Chondrocyte (in vitro differentiated cells): ENCODE measurements at regions not wholly inside any gene's neighbourhood (a gene's known extent, or its start where the extent isn't known, plus 50 kb on each side); places are given as distances from the start of the nearest gene placed in this dataset.
A peak's percentile ranks its signal among the peaks of the same experiment; 100 is the strongest.

Experiments
- DNase-seq: peaks from one replicate; pipeline ENCODE4 v3.0.0; 2021; ENCODE audit warnings: mixed read lengths, low spot score
- H3K27ac Mint-ChIP-seq: one replicate; pipeline ENCODE4 v1.8.0; 2021; ENCODE audit warnings: mild to moderate bottlenecking, moderate library complexity, mixed read lengths; ENCODE audit not compliant: unreplicated experiment
- H3K27me3 Mint-ChIP-seq: 2 replicates; pipeline ENCODE4 v1.8.0; 2021; ENCODE audit warnings: low read depth, mixed read lengths
- H3K36me3 Mint-ChIP-seq: 2 replicates; pipeline ENCODE4 v1.8.0; 2021; ENCODE audit warnings: low read depth, mixed read lengths
- H3K4me1 Mint-ChIP-seq: 2 replicates; pipeline ENCODE4 v1.8.0; 2021; ENCODE audit warnings: low read depth, mild to moderate bottlenecking, mixed read lengths
- H3K4me3 Mint-ChIP-seq: one replicate; pipeline ENCODE4 v1.8.0; 2021; ENCODE audit warnings: mild to moderate bottlenecking, moderate library complexity, mixed read lengths; ENCODE audit not compliant: unreplicated experiment
- H3K9me3 Mint-ChIP-seq: 2 replicates; pipeline ENCODE4 v1.8.0; 2021; ENCODE audit warnings: low read depth, mixed read lengths
- TF ChIP-seq, protein P1 (sequence below): fragments of 200-600 bp; sonication (generic); IDR thresholded peaks from 2 replicates; pipeline ENCODE4 v1.5.0; 2021; ENCODE audit warnings: antibody characterized with exemption, mild to moderate bottlenecking, moderate library complexity

DNA sequence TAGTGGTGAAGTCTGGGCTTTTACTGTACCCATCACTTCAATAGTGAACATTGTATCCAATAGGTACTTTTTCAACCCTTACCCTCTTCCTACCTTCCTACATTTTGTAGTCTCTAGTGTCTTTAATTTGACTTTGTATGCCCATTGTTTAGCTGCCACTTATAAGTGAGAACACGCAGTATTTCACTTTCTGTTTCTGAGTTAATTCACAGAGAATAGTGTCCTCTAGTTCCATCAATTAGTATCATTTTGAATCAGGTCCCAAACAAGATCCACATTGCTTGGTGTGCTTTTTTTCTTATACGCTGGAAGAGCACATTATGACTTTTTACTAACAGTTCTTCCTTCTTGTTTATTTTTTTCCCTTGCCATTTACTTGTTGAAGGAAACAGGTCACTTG is 176.0 kb upstream of the WDFY3 start:
- Mint-ChIP-seq H3K36me3 (no peaks in the 10 kb centered on the region), H3K9me3 (no peaks in the 10 kb centered on the region), H3K4me1 (peaks cover under 1% of the 10 kb centered on the region), H3K27ac (no peak overlapping the region), H3K4me3 (no peak overlapping the region), H3K27me3 (peaks cover 32% of the 10 kb centered on the region)
- DNase-seq, result no peak
- TF ChIP-seq, protein P1, sequence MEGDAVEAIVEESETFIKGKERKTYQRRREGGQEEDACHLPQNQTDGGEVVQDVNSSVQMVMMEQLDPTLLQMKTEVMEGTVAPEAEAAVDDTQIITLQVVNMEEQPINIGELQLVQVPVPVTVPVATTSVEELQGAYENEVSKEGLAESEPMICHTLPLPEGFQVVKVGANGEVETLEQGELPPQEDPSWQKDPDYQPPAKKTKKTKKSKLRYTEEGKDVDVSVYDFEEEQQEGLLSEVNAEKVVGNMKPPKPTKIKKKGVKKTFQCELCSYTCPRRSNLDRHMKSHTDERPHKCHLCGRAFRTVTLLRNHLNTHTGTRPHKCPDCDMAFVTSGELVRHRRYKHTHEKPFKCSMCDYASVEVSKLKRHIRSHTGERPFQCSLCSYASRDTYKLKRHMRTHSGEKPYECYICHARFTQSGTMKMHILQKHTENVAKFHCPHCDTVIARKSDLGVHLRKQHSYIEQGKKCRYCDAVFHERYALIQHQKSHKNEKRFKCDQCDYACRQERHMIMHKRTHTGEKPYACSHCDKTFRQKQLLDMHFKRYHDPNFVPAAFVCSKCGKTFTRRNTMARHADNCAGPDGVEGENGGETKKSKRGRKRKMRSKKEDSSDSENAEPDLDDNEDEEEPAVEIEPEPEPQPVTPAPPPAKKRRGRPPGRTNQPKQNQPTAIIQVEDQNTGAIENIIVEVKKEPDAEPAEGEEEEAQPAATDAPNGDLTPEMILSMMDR, result no peak

DNA sequence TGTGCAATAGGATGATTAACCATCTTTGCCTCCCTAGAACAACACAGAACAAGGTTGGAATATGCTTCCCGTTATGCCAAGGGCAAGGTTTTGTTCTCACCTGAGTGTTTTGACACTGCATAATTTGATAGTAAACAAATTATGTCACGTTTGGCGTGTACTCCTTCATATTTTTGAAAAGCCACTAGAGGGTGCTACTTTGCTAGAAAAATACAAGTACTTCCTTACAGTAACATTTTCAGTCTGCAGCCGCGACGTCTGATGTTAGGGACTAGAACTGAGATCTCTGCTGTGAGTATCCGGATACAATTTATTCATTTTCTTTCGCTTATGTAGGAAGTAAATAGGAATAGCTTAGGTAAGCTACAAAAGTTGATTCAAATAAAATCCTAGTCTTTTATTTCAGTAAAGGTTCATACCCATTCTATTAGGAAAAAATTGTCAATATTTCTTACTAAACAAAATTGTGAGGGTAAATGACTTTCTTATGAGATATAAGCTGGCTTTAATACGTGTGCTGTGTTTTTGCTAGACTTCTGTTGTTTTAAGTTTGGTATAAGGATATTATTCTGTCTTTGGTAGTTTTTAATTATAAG is 181.1 kb upstream of the WDFY3 start:
- no peak overlapping the region for H3K4me3 Mint-ChIP-seq
- no peak for DNase-seq

DNA sequence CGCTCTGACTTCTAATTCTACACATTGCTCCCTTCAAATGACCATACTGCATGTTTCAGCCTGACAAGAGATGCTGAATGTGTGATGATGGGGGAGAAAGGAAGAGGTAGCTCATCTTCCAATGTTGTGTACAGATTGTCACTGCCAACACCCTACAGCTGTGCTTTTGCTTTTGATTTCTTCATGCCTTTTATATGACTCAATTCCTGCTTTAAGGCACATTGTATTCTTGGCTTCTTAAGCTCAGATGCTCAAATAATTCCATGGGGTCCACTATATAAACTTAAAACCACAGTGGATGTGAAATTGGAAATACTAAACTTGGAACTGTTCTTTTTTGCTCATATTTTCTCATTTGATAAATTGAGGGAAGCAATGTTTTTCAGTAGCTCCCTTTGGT is 183.2 kb upstream of the WDFY3 start:
- DNase-seq, result no peak
- Mint-ChIP-seq H3K9me3 (no peaks in the 10 kb centered on the region), H3K4me1 (peaks cover 9% of the 10 kb centered on the region), H3K36me3 (no peaks in the 10 kb centered on the region), H3K27me3 (peaks cover 17% of the 10 kb centered on the region), H3K4me3 (no peak overlapping the region), H3K27ac (no peak overlapping the region)
- TF ChIP-seq, protein P1, result no peak

More for the DNA sequence above, 181.1 kb upstream of the WDFY3 start:
- H3K9me3 Mint-ChIP-seq, result no peaks in the 10 kb centered on the region
- peaks cover 9% of the 10 kb centered on the region for H3K4me1 Mint-ChIP-seq
- peaks cover 16% of the 10 kb centered on the region for H3K27me3 Mint-ChIP-seq
- no peaks in the 10 kb centered on the region for H3K36me3 Mint-ChIP-seq
- H3K27ac Mint-ChIP-seq, result no peak overlapping the region
- TF ChIP-seq, protein P1, result peak; percentile 92

DNA sequence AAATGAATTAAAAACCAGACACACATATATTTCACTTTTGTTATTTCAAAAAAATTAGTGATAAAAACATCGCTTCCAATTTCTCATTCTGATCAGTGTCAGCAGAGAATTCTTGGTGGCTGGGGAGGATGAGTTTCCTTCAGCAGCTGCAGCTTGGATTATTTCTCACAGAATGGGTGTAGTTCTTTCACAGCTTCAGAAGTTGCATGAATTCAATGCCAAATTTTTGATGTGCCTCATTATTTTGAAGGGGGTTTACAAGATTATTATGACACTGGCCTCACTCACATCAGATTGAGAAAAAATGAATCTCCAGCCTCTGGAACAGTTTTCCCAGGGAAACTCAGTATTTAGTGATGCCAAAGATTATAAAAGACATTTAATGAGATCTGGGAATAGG is 184.9 kb upstream of the WDFY3 start:
- Mint-ChIP-seq H3K4me1 (peaks cover 9% of the 10 kb centered on the region), H3K27ac (no peak overlapping the region), H3K27me3 (peaks cover 12% of the 10 kb centered on the region), H3K9me3 (no peaks in the 10 kb centered on the region), H3K4me3 (no peak overlapping the region), H3K36me3 (no peaks in the 10 kb centered on the region)
- TF ChIP-seq, protein P1, result no peak
- no peak for DNase-seq

DNA sequence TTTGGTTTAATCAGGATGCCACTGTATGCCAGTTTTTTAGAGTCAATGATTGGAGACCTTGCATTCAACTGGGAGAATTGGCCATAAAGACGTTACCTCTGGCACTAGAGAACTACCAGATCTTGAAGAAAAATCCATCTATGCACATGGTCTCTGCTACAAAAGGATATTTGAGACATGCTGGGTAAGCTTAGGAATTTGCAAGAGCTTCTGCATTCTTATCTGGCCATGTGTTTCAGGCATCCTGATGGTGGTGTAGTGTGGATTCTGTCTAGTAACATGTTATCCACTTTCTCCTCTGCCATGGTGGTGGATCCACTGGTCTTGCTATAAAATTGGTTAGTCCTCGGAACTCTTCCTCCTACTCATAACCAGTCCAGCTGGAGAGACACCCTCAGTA is 185.3 kb upstream of the WDFY3 start:
- no peak for DNase-seq
- Mint-ChIP-seq H3K27me3 (peaks cover 11% of the 10 kb centered on the region), H3K9me3 (no peaks in the 10 kb centered on the region), H3K36me3 (no peaks in the 10 kb centered on the region), H3K4me3 (no peak overlapping the region), H3K27ac (no peak overlapping the region), H3K4me1 (peaks cover 9% of the 10 kb centered on the region)
- TF ChIP-seq, protein P1, result no peak
